ENCODE measurements at regions not wholly inside any gene's neighbourhood (a gene's known extent, or its start where the extent isn't known, plus 50 kb on each side); places are given as distances from the start of the nearest gene placed in this dataset.

DNA sequence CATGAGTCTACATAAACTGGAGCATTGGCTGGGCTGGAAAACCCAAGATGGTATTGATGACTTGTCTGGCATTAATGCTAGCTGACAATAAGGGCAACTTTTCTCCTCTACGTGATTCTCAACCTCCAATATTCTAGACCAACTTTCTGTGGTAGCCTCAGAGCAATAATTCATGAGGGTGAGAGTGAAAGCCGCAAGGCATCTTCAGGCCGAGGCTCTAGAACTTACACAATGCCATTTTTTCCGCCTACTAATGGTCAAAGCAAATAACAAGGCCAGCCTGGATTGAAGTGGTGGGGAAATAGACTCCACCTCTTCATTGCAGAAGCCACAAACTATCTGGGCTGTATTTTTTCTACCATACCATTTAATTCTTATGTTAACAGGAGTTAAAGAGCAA is 267.4 kb downstream of the GABRG2 start:
- no peaks in the 10 kb centered on the region for H3K27me3 ChIP-seq (ENCODE audit: insufficient read depth, low read depth)
- no peak overlapping the region for H3K4me3 ChIP-seq (IDR thresholded peaks at IDR 0.05; ENCODE audit: insufficient read depth, low read depth, low read length)
- no peaks in the 10 kb centered on the region for H3K79me2 ChIP-seq (ENCODE audit: insufficient read depth, low read depth)
- no peak overlapping the region for H3K27ac ChIP-seq
- H3K4me1 ChIP-seq (ENCODE audit: low read depth, poor library complexity, severe bottlenecking): no peaks in the 10 kb centered on the region
- H4K20me1 ChIP-seq (ENCODE audit: insufficient read depth): no peaks in the 10 kb centered on the region
- H3K4me2 ChIP-seq: no peak overlapping the region
- no peak overlapping the region for H3K9ac ChIP-seq
- no peak overlapping the region for H2AFZ ChIP-seq (ENCODE audit: low read depth)
- no peaks in the 10 kb centered on the region for H3K36me3 ChIP-seq (ENCODE audit: insufficient read depth)
- TF ChIP-seq, protein P1, sequence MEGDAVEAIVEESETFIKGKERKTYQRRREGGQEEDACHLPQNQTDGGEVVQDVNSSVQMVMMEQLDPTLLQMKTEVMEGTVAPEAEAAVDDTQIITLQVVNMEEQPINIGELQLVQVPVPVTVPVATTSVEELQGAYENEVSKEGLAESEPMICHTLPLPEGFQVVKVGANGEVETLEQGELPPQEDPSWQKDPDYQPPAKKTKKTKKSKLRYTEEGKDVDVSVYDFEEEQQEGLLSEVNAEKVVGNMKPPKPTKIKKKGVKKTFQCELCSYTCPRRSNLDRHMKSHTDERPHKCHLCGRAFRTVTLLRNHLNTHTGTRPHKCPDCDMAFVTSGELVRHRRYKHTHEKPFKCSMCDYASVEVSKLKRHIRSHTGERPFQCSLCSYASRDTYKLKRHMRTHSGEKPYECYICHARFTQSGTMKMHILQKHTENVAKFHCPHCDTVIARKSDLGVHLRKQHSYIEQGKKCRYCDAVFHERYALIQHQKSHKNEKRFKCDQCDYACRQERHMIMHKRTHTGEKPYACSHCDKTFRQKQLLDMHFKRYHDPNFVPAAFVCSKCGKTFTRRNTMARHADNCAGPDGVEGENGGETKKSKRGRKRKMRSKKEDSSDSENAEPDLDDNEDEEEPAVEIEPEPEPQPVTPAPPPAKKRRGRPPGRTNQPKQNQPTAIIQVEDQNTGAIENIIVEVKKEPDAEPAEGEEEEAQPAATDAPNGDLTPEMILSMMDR (conservative IDR thresholded peaks at IDR 0.05; ENCODE audit: low read depth, low read length): no peak

- Histone ChIP-seq H3K79me2 (ENCODE audit: insufficient read depth, low read depth) (no peaks in the 10 kb centered on the region), H3K4me2 (no peak overlapping the region), H3K27me3 (ENCODE audit: insufficient read depth, low read depth) (no peaks in the 10 kb centered on the region), H3K36me3 (ENCODE audit: insufficient read depth) (no peaks in the 10 kb centered on the region), H3K4me1 (ENCODE audit: low read depth, poor library complexity, severe bottlenecking) (no peaks in the 10 kb centered on the region), H3K4me3 (IDR thresholded peaks at IDR 0.05; ENCODE audit: insufficient read depth, low read depth, low read length) (no peak overlapping the region), H3K9ac (no peak overlapping the region), H4K20me1 (ENCODE audit: insufficient read depth) (no peaks in the 10 kb centered on the region), H2AFZ (ENCODE audit: low read depth) (no peak overlapping the region), H3K27ac (no peak overlapping the region)
- TF ChIP-seq, protein P1 (conservative IDR thresholded peaks at IDR 0.05; ENCODE audit: low read depth, low read length): no peak
These were observed 292.9 kb downstream of the GABRG2 start for GRCh38 chr5:162360373-162360931.

DNA sequence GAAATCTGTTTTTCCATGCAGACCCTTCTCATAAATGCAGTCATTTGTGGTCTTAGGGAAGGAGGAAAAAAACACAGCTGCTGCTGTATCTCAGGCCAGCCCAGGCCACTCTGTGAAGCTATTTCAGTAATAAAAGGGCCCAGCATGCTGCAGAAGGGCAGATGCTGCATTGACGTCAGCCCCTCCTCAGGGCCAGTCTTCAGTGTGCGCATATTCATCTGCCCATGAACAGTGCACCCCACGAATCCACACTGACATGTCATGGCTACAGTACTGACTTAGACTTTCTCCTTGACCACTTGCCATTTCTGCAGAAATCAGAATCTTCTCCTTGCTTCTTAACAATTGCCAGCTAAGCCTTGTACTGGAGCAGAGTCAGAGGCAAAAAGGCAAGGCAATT is 304.7 kb downstream of the GABRG2 start:
- Histone ChIP-seq H3K4me1 (ENCODE audit: low read depth, poor library complexity, severe bottlenecking) (no peaks in the 10 kb centered on the region), H3K27ac (no peak overlapping the region), H4K20me1 (ENCODE audit: insufficient read depth) (no peaks in the 10 kb centered on the region), H3K27me3 (ENCODE audit: insufficient read depth, low read depth) (no peaks in the 10 kb centered on the region), H3K9ac (no peak overlapping the region), H3K36me3 (ENCODE audit: insufficient read depth) (no peaks in the 10 kb centered on the region), H3K4me3 (IDR thresholded peaks at IDR 0.05; ENCODE audit: insufficient read depth, low read depth, low read length) (no peak overlapping the region), H2AFZ (ENCODE audit: low read depth) (no peak overlapping the region), H3K79me2 (ENCODE audit: insufficient read depth, low read depth) (no peaks in the 10 kb centered on the region), H3K4me2 (no peak overlapping the region)
- TF ChIP-seq, protein P1 (conservative IDR thresholded peaks at IDR 0.05; ENCODE audit: low read depth, low read length): no peak

- TF ChIP-seq, protein P1 (conservative IDR thresholded peaks at IDR 0.05; ENCODE audit: low read depth, low read length): no peak
- Histone ChIP-seq H3K4me2 (no peak overlapping the region), H3K27me3 (ENCODE audit: insufficient read depth, low read depth) (no peaks in the 10 kb centered on the region), H3K79me2 (ENCODE audit: insufficient read depth, low read depth) (no peaks in the 10 kb centered on the region), H3K9ac (no peak overlapping the region), H3K4me1 (ENCODE audit: low read depth, poor library complexity, severe bottlenecking) (no peaks in the 10 kb centered on the region), H3K27ac (no peak overlapping the region), H3K36me3 (ENCODE audit: insufficient read depth) (no peaks in the 10 kb centered on the region), H2AFZ (ENCODE audit: low read depth) (no peak overlapping the region), H4K20me1 (ENCODE audit: insufficient read depth) (no peaks in the 10 kb centered on the region), H3K4me3 (IDR thresholded peaks at IDR 0.05; ENCODE audit: insufficient read depth, low read depth, low read length) (no peak overlapping the region)
These were observed 310.3 kb downstream of the GABRG2 start for GRCh38 chr5:162377895-162378294.
